D341Med (cell line): ENCODE measurements at regions not wholly inside any gene's neighbourhood (a gene's known extent, or its start where the extent isn't known, plus 50 kb on each side); places are given as distances from the start of the nearest gene placed in this dataset.
"Not testable (repeated sequence)": the region's sequence is repeated elsewhere in the genome, so short reads cannot be mapped to it uniquely, and the experiment has no call there.

Experiments
- DNase-seq: peaks from one replicate; pipeline ENCODE4 v3.0.0; 2012; ENCODE audit warnings: low spot score

- no peak for DNase-seq
These were observed 378.0 kb upstream of the PODXL start for GRCh38 chr7:131934452-131934851.

DNA sequence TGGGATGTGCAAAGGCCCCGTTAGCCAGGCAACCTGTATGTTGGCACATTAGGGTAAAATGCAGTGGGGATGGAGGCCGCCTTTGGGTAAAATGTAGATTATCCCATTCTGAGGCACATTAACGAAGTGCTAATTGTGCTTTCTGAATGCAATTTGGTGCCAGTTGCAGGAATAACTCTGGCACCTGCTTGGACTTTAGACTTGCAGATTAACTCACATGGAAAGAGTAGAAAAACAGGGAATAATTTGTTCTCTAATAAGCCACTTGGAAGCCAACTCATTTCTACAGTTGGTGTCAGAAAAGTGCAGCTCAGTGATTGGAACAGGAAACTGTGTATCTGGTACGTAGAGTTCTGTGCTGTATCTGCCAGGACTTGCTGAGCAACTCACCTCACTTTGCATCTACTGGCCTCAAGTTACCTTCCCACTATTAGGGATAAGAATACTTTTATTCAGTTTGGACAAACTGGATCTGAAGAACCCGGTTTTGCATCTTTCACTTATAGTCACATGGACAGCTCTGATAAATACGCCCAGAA lies 377.4 kb upstream of the PODXL start:
- no peak for DNase-seq

DNA sequence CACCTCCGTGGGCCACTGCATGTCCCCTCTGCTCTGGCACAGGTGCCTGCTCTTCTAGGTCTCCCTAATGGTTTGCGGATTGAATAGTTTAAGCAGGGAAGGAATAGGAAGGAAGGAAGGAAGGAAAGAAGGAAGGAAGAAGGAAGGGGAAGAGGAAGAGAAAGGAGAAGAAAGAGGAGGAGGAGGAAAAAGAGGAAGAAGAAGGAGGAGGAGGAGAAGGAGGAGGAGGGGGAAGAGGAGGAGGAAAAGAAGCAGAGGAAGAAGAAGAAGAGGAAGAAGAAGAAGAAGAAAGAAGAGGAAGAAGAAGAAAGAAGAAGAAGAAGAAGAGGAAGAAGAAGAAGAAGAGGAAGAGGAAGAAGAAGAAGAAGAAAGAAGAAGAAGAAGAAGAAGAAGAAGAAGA lies 376.8 kb upstream of the PODXL start:
- not testable (repeated sequence) for DNase-seq

DNA sequence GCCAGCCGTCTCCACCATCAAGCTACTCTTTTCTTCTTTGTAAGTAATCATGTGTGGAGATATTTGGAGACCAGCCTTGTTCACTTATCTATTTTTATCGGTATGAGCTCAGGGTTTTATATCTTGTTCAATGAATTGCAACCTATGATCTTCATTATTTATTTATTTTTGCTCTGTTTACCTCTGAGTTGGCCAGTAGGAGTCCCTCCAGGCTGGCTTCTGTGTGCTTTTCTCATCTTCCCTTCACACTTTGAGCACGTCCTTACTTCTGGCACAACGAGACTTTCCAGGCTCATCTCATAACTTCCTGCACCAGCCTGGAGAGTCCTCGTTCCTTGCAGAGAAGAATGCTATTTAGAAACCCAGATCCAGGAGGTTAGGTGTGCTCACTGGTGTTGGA lies 375.8 kb upstream of the PODXL start:
- no peak for DNase-seq

- DNase-seq = no peak
These were observed 374.9 kb upstream of the PODXL start for GRCh38 chr7:131931370-131931769.

GRCh38 chr7:131929632-131930031 lies 373.2 kb upstream of the PODXL start:
- DNase-seq = no peak

GRCh38 chr7:131927770-131928423 lies 371.5 kb upstream of the PODXL start:
- DNase-seq = no peak

DNA sequence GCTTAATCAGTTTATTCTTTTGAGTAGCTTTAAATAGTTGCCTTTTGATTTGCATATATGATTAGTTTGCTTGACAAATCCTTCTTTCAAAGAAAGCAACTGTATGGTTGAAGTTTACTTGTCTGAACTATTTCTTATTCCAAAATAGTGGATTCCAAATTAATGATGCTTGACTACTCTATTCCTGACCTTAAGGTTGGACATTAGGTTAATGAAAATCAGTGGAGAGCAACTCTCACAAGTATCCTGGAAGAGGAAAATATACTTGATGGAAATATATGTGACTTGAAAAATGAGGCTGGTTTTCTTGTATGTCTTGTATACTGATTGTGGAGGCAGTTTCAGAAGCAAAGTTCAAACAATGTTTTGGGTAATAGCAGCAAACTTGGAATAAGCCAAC lies 369.2 kb upstream of the PODXL start:
- no peak for DNase-seq

GRCh38 chr7:131924857-131925256 lies 368.4 kb upstream of the PODXL start:
- DNase-seq = no peak

- DNase-seq = not testable (repeated sequence)
These were observed 366.5 kb upstream of the PODXL start for GRCh38 chr7:131922948-131923347.

GRCh38 chr7:131921016-131921415 lies 364.6 kb upstream of the PODXL start:
- DNase-seq = no peak

- no peak for DNase-seq
These were observed 363.7 kb upstream of the PODXL start for GRCh38 chr7:131919920-131920709.

DNA sequence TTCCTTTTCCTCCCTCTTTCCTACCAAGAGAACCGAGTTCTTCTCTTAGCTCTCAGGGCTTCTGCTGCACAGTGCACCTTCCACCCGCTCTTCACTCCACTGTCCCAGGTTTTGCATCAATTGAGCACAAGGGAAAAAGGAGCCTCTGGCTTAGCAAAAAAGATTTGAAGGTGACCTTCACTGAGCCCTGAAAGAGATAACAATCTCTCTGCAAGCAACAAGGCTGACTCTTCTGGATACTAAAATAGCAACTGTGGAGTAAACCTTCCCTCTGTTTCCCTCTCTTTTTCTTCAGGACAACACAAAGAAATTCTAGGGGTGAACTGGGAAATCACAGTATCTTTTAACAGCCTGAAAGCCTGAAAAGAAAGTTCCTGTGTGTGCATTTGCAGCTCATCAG lies 354.7 kb upstream of the PODXL start:
- no peak for DNase-seq

DNA sequence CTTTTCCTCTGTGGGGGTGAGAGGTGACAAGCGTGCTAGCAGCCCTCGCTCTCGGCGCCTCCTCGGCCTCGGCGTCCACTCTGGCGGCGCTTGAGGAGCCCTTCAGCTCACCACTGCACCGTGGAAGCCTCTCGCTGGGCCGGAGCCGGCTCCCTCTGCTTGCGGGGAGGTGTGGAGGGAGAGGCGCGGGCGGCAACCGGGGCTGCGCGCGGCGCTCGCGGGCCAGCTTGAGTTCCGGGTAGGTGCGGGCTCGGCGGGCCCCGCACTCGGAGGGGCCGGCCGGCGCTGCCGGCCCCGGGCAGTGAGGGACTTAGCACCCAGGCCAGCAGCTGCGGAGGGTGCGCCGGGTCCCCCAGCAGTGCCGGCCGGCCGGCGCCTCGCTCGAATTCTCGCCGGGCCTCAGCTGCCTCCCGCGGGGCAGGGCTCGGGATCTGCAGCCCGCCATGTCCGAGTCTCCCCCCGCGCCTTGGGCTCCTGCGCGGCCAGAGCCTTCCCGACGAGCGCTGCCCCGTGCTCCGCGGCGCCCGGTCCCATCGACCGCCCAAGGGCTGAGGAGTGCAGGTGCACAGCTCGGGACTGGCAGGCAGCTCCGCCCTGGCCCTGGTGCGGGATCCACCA lies 352.8 kb upstream of the PODXL start:
- DNase-seq = no peak

DNA sequence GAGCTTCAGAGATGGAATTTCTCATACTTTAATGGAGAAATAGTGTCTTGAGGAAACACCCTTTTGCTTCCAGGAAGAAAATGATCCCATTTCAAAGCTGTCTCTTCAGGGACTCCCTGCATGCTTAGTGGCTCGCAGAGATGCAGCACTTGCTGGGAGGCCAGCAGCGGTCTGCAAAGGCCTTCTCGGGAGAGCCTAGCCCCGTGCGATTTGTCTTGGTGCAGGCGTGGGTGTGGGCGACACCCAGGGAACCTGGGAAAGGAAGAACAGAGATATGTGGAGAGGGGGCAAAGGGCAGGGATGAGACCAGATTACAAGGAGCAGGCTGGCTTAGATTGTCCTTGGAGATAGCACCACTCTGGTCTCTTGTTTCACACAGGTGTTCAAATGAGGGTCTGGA lies 352.3 kb upstream of the PODXL start:
- no peak for DNase-seq

- DNase-seq = no peak
These were observed 349.1 kb upstream of the PODXL start for GRCh38 chr7:131905471-131905973.

GRCh38 chr7:131904760-131905327 lies 348.4 kb upstream of the PODXL start:
- no peak for DNase-seq

DNA sequence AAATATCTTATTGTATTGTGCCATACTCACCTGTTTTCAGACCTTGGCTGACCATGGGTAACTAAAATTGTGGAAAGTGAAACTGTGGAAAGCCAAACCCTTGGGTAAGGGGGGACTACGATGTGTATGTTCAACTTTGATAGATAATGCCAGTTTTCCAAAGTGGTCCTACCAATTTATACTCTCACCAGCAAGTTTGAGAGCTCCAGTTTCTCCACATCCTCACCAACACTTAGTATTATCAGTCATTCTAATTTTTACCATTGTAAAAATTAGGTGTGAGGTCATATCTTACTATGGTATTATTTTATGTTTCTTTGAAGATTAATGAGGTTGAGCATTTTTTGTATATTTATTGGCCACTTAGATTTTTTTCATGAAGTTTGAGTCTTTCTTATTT lies 346.9 kb upstream of the PODXL start:
- DNase-seq = no peak

- DNase-seq = no peak
These were observed 344.4 kb upstream of the PODXL start for GRCh38 chr7:131900785-131901287.

GRCh38 chr7:131899271-131900030 lies 343.0 kb upstream of the PODXL start:
- DNase-seq = no peak

GRCh38 chr7:131898418-131898817 lies 342.0 kb upstream of the PODXL start:
- no peak for DNase-seq

GRCh38 chr7:131897790-131898165 lies 341.4 kb upstream of the PODXL start:
- no peak for DNase-seq
